Urinary bladder (tissue), 3 donors: ENCODE measurements at regions not wholly inside any gene's neighbourhood (a gene's known extent, or its start where the extent isn't known, plus 50 kb on each side); places are given as distances from the start of the nearest gene placed in this dataset.

Experiments used
- DNase-seq: peaks from one replicate; pipeline ENCODE4 v3.0.0-alpha.2; 2015; ENCODE audit errors: extremely low spot score
- H3K27ac ChIP-seq: one replicate; pipeline ENCODE4 v1.5.1; 2013; ENCODE audit warnings: low read depth, mild to moderate bottlenecking, moderate library complexity
- H3K36me3 ChIP-seq: one replicate; pipeline ENCODE4 v1.6.1; 2013; ENCODE audit warnings: mild to moderate bottlenecking, moderate library complexity; ENCODE audit not compliant: insufficient read depth
- H3K4me1 ChIP-seq: one replicate; pipeline ENCODE4 v1.6.1; 2013; ENCODE audit warnings: mild to moderate bottlenecking, moderate library complexity; ENCODE audit not compliant: insufficient read depth
- H3K4me3 ChIP-seq: one replicate; pipeline ENCODE4 v1.5.1; 2013; ENCODE audit warnings: low read depth, low read length
- WGBS: extraction: QIAGEN DNeasy Blood & Tissue Kit; methylation state at CpG from one replicate; pipeline ENCODE4 v1.1.7; 2013; 5-methylcytosine and 5-hydroxymethylcytosine counted together
- donor health status: healthy with polysubstance abuse.
- donor health status: healthy.

DNA sequence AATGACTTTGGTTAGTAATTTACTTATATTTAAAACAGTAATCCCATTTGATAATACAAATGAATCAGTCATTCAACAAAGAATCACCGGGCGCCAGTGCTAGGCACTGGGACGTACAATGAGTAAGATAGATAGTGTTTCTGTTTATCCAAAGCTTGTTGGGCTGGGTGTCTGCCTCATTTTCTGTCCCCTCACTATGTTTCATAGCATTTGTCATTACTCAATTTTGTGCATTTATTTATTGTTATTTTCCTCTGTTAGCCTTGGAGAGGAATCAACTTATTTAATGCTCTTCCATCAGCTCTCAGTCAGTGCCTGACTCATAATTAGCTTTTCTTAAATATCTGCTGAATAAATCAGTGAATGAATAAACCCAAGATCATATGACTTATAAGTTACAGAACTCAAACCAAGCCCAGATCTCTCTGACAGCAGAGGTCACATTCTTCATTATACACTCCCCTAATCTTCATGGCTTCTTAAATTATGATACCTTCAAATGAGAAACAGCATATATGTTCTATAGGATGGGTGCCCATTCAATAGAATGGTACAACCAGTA is 86.2 kb downstream of the TSPAN8 start:
- 83% methylated on average over 3 of the region's 3 CpGs for WGBS
- H3K27ac ChIP-seq, result no peak overlapping the region

DNA sequence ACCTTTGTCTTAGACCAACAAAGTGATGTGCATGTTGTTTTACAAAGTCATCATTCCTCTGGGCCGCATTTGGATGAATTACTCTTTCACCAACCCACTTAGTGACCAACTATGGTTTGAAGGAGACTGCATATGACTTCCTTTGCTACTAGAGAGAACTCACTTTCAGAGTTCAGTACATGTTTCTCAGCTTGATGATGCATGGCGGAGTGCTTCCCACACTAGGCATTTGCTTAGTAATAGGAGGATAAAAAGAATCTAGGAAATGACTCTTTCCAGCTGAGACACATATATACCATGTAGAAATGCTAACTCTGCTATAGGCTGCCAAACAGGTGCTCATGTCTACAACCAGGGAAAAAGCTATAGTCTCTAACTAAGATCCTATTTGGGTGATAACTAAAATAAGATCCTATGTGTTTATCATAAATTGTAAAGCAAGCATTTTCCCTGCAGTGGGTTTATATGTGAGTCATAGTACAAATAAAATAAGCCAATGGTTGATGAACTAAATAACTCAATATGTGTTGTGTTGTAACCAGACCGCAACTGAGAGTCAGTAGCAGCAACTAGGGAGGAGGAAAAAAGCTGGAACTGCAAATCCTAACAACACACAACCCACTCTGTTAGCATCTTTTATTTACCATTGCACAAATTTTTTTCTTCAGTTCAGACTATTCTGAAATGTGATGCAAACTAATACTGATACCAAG is 87.2 kb downstream of the TSPAN8 start:
- no peak for DNase-seq
- 92% methylated on average over 3 of the region's 3 CpGs for WGBS
- Histone ChIP-seq H3K4me3 (no peak overlapping the region), H3K27ac (no peak overlapping the region), H3K36me3 (no peaks in the 10 kb centered on the region), H3K4me1 (no peaks in the 10 kb centered on the region)

More for the DNA sequence above, 86.2 kb downstream of the TSPAN8 start:
- no peak overlapping the region for H3K4me3 ChIP-seq
- no peaks in the 10 kb centered on the region for H3K4me1 ChIP-seq
- no peak for DNase-seq
- no peaks in the 10 kb centered on the region for H3K36me3 ChIP-seq

DNA sequence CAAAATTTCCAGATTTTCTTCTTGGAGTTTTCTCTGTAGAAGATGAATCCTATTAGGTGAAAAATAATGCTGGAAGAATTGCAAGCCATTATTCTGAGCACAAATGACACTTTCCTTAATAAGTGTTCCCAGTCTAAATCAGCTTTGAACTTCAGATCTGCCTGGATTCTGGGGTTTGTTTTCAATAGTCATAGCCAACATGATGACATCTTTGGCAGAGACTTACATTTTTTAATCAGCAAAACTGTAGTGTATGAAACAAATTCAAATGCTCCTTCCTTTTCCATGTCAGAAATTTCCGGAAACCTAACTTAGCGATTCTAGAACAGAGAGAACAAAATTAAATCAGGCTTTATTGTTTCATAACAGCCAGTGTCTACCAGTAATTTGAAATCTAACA is 88.5 kb downstream of the TSPAN8 start:
- no peak overlapping the region for H3K4me3 ChIP-seq
- DNase-seq, result no peak
- no peaks in the 10 kb centered on the region for H3K36me3 ChIP-seq
- WGBS, result 67% methylated on average over 2 of the region's 2 CpGs
- no peak overlapping the region for H3K27ac ChIP-seq
- H3K4me1 ChIP-seq, result no peaks in the 10 kb centered on the region

DNA sequence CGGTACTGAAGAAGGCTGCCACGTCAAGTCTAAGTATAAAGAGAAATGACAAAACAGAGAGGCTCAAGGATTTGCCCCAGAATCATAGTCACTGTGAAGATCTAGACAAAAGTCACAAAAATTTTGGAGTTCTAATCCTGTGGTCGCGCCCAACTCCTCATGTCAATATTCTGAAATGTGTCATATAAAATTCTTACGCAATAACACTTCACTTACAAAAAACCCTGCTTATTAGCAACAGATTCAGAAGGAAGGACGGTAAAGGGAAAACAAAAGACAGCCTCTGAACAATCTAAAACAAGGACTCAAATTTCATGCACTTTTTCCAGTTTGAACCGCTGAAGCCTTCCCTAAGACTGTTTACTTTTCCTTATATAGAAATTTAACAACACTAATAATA is 94.7 kb downstream of the TSPAN8 start:
- no peaks in the 10 kb centered on the region for H3K4me1 ChIP-seq
- no peak overlapping the region for H3K27ac ChIP-seq
- DNase-seq, result no peak
- no peaks in the 10 kb centered on the region for H3K36me3 ChIP-seq
- WGBS, result 69% methylated on average over 7 of the region's 7 CpGs
- no peak overlapping the region for H3K4me3 ChIP-seq

DNA sequence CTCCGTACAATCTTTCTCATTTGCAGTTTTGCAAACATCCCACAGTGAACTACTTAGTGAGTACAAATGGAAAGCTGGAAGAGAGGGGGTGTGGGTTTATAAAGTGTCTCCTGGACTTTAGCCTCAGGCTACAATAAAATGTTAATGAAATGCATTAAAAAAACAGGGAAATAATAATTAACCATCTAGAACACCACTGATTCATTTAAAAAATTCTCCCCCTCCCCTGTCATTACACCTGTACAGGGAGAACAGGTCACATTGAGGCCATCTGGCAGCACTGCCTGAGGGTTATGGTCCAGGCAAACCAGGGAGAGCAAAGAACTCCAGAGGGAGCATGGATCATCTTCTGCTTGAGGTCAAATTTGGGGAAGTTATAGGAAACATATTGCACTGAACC is 96.3 kb downstream of the TSPAN8 start:
- H3K4me1 ChIP-seq, result no peaks in the 10 kb centered on the region
- 88% methylated on average over 1 of the region's 1 CpG for WGBS
- H3K4me3 ChIP-seq, result no peak overlapping the region
- no peak for DNase-seq
- H3K36me3 ChIP-seq, result no peaks in the 10 kb centered on the region
- H3K27ac ChIP-seq, result no peak overlapping the region

DNA sequence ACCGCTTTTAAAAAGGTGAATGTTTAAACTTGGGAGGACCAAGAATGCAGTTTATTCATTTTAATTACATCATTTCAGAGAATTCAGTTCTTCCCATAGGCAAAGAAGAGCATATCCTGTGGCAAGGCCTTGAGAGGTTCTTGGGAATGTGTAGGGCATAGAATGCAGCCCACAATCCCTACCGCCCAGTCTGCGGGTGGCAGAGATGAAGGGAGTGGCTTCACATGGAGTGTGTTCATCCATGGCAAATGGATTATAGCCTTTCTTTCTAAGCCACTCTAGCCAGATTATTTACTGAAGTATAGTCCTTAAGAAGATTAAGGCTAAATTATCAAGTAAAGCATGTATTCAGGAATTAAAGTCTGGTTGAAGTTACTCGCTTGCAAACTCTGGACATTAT is 97.4 kb downstream of the TSPAN8 start:
- DNase-seq, result no peak
- Histone ChIP-seq H3K27ac (no peak overlapping the region), H3K4me1 (no peaks in the 10 kb centered on the region), H3K36me3 (no peaks in the 10 kb centered on the region), H3K4me3 (no peak overlapping the region)
- WGBS, result 94% methylated on average over 4 of the region's 4 CpGs

DNA sequence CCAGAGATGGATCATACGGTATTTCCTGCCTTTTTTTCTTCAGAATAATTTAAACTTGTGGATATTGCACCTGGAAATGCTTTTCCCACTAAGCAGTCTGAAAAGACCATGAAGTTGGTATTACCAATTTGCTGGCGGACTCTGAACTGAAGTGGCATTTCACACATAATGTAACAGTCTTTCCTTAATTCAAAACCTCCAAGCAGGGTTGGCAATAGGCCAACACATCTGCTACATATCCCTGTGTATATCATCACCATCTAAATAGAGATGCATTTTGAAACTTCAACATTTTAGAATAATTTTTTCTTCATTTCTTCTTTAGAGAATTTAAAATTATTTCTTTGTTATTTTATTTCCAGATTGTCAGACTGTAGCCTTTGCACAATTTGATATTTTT is 100.5 kb downstream of the TSPAN8 start:
- no peak for DNase-seq
- WGBS, result 67% methylated on average over 2 of the region's 2 CpGs
- Histone ChIP-seq H3K27ac (no peak overlapping the region), H3K36me3 (no peaks in the 10 kb centered on the region), H3K4me3 (no peak overlapping the region), H3K4me1 (no peaks in the 10 kb centered on the region)

DNA sequence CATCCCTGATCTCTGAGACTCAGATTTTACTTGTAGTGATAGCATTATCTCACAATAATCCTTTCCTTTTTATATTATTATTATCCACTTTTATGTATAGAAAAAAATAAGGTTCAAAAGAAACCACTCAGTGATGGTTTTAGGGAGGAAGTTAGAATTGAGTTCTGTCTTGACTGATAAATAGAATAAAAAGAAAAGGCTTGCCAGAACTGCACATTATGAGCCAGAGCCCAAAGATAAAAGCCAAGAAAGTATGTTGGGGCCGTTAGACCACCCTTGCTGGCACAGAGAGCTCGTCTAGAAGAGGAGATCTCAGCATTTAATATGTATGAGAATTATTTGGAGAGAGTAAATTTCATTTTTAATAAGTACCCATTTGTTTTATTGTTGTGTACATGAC is 103.2 kb downstream of the TSPAN8 start:
- Histone ChIP-seq H3K4me1 (no peaks in the 10 kb centered on the region), H3K4me3 (no peak overlapping the region), H3K27ac (no peak overlapping the region), H3K36me3 (no peaks in the 10 kb centered on the region)
- no peak for DNase-seq
- 42% methylated on average over 2 of the region's 2 CpGs for WGBS

DNA sequence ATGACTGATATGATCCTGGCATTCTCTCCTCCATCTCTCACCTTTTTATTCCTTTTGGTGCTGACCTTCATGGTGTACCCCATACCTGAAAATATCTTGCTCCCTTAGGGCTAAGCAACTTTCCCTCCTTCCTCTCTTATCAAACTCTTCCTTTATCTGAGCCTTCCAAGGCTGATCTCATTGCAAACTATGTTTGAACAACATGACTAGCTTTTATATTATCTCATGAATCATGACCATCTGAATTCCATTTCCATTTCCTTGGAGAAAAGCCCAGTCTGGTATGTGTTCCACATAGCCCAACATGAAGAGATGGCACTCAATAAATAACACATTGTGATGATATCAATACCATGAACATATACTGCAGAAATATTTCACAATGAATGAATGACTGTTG is 111.6 kb downstream of the TSPAN8 start:
- no peaks in the 10 kb centered on the region for H3K4me1 ChIP-seq
- no peak for DNase-seq
- no peak overlapping the region for H3K4me3 ChIP-seq
- no peaks in the 10 kb centered on the region for H3K36me3 ChIP-seq
- no peak overlapping the region for H3K27ac ChIP-seq

DNA sequence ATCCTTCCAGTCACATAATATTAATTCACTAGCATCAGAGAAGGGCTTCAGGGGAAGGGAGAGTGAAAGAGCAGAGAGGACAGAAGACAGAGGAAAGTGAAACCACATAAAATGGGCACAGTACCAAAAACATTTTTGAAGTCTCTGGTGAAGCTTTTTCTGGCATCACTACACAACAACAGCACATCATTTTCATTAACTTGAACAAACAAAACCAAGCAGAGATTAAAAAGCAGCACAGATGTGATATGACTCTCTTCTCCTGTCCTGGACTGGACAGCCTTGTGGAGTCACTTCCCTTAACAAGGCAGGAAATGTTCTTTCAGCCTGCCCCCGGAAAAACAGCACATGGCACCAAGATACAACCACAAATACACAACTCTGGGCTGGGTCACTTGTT is 112.0 kb downstream of the TSPAN8 start:
- no peak overlapping the region for H3K4me3 ChIP-seq
- no peak for DNase-seq
- no peaks in the 10 kb centered on the region for H3K4me1 ChIP-seq
- WGBS, result 21% methylated on average over 1 of the region's 1 CpG
- H3K27ac ChIP-seq, result no peak overlapping the region
- H3K36me3 ChIP-seq, result no peaks in the 10 kb centered on the region

DNA sequence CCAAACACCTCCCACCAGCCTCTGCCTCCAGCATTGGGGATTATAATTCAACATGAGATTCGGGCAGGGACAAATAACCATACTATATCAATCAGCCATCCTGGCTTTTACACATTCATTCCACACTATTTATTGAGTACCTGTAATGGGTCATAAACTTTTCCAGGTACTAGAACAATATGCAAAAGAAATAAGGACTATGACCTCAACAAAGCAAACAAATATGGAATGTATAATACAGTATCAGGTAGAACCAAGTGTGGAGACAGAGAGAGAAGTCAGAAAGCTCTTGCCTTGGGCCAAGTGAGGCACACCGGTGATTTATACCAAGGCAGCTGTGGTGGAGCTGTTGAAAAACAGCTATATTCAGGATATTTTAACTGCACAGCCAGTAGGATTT is 116.3 kb downstream of the TSPAN8 start:
- DNase-seq, result no peak
- H3K27ac ChIP-seq, result no peak overlapping the region
- 68% methylated on average over 2 of the region's 2 CpGs for WGBS
- H3K4me1 ChIP-seq, result no peaks in the 10 kb centered on the region
- no peak overlapping the region for H3K4me3 ChIP-seq
- no peaks in the 10 kb centered on the region for H3K36me3 ChIP-seq

DNA sequence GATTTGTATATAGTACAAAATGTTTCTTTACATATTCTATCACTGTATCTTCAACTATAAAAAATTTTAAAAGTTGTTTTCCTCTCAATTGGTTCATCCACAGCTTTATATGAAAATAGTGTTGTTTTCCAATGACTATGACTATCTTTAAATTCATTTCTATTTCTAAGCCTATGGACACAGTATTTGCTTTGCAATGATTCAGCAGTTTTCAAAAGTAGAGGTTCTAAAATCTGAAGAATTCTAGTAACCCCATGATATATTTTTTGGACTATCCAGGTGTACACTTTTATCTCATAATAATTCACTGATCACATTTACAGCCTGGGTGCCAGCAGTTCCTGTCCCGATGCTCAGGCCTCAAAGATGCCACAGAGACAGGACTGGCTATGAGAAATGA is 118.4 kb upstream of the PTPRR start:
- H3K4me1 ChIP-seq, result no peaks in the 10 kb centered on the region
- no peak overlapping the region for H3K4me3 ChIP-seq
- no peak overlapping the region for H3K27ac ChIP-seq
- H3K36me3 ChIP-seq, result no peaks in the 10 kb centered on the region
- WGBS, result 86% methylated on average over 1 of the region's 1 CpG
- DNase-seq, result no peak

DNA sequence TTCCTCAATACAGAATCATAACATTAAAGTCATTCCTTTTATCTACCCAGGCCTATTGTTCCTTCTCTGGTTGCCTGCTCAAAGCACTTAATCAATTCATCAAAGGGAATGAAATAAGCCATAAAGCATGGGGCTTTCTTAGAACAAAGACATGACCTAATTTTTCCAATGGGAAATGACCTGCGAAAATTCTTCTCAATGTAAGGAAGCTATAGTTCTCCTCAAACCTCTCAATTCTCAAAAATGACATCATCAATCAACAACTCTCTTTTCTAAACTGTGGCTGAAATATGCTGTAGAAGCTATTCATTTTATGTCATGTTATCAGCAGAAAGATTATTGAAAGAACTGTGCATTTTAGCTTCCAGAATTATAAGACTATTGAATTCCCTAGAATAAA is 116.0 kb upstream of the PTPRR start:
- 88% methylated on average over 1 of the region's 1 CpG for WGBS
- Histone ChIP-seq H3K36me3 (no peaks in the 10 kb centered on the region), H3K4me3 (no peak overlapping the region), H3K27ac (no peak overlapping the region), H3K4me1 (no peaks in the 10 kb centered on the region)
- no peak for DNase-seq

DNA sequence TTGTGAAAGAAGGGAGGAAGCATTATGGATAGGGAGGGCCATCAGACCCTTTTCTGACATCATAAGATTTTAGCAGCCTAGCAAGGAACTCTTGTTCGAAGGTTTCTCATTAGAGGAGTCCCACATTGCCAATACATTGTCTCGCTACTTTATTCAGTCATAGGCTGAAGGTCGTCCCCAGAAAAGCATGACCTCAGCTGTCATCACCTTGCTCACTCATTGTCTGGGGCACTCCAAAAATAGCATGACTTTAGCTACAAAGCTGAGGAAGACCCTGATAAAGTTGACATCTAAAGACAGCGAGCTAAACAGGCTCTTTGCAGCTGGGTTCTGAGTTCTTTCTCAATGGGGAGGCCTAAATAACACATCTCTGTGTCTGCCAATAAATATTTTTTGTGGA is 112.4 kb upstream of the PTPRR start:
- DNase-seq, result no peak
- Histone ChIP-seq H3K4me1 (no peaks in the 10 kb centered on the region), H3K36me3 (no peaks in the 10 kb centered on the region), H3K4me3 (no peak overlapping the region), H3K27ac (no peak overlapping the region)
- 82% methylated on average over 4 of the region's 4 CpGs for WGBS

DNA sequence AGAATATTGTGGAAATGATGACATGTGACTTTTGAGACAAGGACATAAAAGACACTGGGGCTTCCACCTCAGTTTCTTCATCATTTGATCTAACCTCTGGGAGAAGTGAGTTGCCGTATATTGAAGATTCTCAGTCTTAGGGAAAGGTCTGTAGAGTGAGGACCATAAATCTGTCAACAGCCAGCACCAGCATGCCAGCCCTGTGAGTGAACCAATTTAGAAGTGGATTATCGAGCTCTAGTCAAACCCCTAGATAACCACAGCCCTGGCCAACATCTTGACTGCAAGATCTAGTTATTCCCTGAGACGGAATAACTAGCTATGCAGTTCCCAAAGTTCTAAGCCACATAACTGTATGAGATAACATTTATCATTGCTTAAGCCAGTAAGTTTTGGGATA is 108.8 kb upstream of the PTPRR start:
- H3K4me3 ChIP-seq, result no peak overlapping the region
- no peaks in the 10 kb centered on the region for H3K4me1 ChIP-seq
- no peak overlapping the region for H3K27ac ChIP-seq
- DNase-seq, result no peak
- 34% methylated on average over 3 of the region's 3 CpGs for WGBS
- H3K36me3 ChIP-seq, result no peaks in the 10 kb centered on the region
